H1 (cell line): ENCODE measurements at regions not wholly inside any gene's neighbourhood (a gene's known extent, or its start where the extent isn't known, plus 50 kb on each side); places are given as distances from the start of the nearest gene placed in this dataset.

Experiments
- CTCF ChIA-PET: fragments of 300-600 bp; sonication (Branson Sonifier 250); formaldehyde crosslinking; loops from one replicate; lab custom pipeline; 2021; ENCODE audit not compliant: partially characterized antibody; lab: Charles Lee
- POLR2A ChIA-PET: fragments of 300-600 bp; sonication (Branson Sonifier 250); formaldehyde crosslinking; loops from one replicate; lab custom pipeline; 2021; ENCODE audit warnings: inconsistent platforms; ENCODE audit not compliant: partially characterized antibody; lab: Charles Lee
- DNase-seq, 2 experiments: peaks; one replicate each; pipeline versions ENCODE4 v3.0.0 to v3.0.0-alpha.2; 2010 to 2022; ENCODE audit warnings: low spot score in 2 of 2, low read depth in 1 of 2, mixed read lengths in 1 of 2
- FAIRE-seq: peaks from 2 replicates; lab custom pipeline; 2011; peaks lifted over from hg19 to GRCh38; lab: Jason Lieb, UNC
- H2AFZ ChIP-seq: 2 replicates; pipeline ENCODE4 v1.8.1; 2012; ENCODE audit warnings: low read length, inconsistent platforms
- H2AK5ac ChIP-seq: 2 replicates; pipeline ENCODE4 v1.6.1; 2013; ENCODE audit warnings: low read depth, low read length
- H2BK120ac ChIP-seq: replicated peaks from 2 replicates; pipeline ENCODE3; 2013; ENCODE audit warnings: low read depth, low read length, inconsistent platforms
- H2BK12ac ChIP-seq: 2 replicates; pipeline ENCODE4 v1.6.1; 2013; ENCODE audit warnings: low read depth, low read length
- H2BK15ac ChIP-seq: 2 replicates; pipeline ENCODE4 v1.6.1; 2013; ENCODE audit warnings: low read length
- H2BK20ac ChIP-seq: 2 replicates; pipeline ENCODE4 v1.6.1; 2013; ENCODE audit warnings: low read length
- H2BK5ac ChIP-seq: 2 replicates; pipeline ENCODE4 v1.6.1; 2013; ENCODE audit warnings: low read depth, low read length
- H3K14ac ChIP-seq: 2 replicates; pipeline ENCODE4 v1.6.1; 2013; ENCODE audit warnings: inconsistent platforms; ENCODE audit not compliant: insufficient read length
- H3K18ac ChIP-seq: 2 replicates; pipeline ENCODE4 v1.6.1; 2013; ENCODE audit warnings: low read length; ENCODE audit errors: extremely low read depth
- H3K23ac ChIP-seq: 2 replicates; pipeline ENCODE4 v1.6.1; 2013; ENCODE audit warnings: inconsistent platforms; ENCODE audit not compliant: insufficient read length
- H3K23me2 ChIP-seq: 2 replicates; pipeline ENCODE4 v1.6.1; 2013; ENCODE audit warnings: low read depth, low read length
- H3K27ac ChIP-seq: 2 replicates; pipeline ENCODE4 v1.6.1; 2011; ENCODE audit warnings: low read depth, low read length, inconsistent platforms
- H3K27me3 ChIP-seq, 4 experiments: replicated peaks in 1 of 4; 1 replicate in 1 of 4; 2 replicates in 3 of 4; pipeline versions ENCODE4 v1.6.1 to v1.8.1; 2011 to 2013; ENCODE audit warnings: low read length in 3 of 4, mild to moderate bottlenecking in 3 of 4, inconsistent platforms in 2 of 4, mixed read lengths in 2 of 4, moderate library complexity in 1 of 4; ENCODE audit not compliant: control insufficient read depth in 3 of 4, insufficient read depth in 3 of 4; ENCODE audit errors: extremely low read depth in 1 of 4
- H3K36me3 ChIP-seq, 4 experiments: 2 replicates each; pipeline versions ENCODE4 v1.6.1 to v1.8.1; 2011 to 2013; ENCODE audit warnings: mild to moderate bottlenecking in 4 of 4, low read length in 3 of 4, moderate library complexity in 2 of 4, control low read depth in 1 of 4, inconsistent platforms in 1 of 4; ENCODE audit not compliant: insufficient read depth in 4 of 4, control insufficient read depth in 2 of 4
- H3K4ac ChIP-seq: replicated peaks from 2 replicates; pipeline ENCODE3; 2013; ENCODE audit warnings: low read length, low read depth, mixed read lengths, inconsistent platforms; ENCODE audit not compliant: insufficient read length
- H3K4me1 ChIP-seq, 4 experiments: replicated peaks in 1 of 4; 1 replicate in 1 of 4; 2 replicates in 3 of 4; pipeline versions ENCODE4 v1.6.1 to v1.8.1; 2011 to 2013; ENCODE audit warnings: low read length in 3 of 4, inconsistent platforms in 2 of 4, mixed read lengths in 1 of 4; ENCODE audit not compliant: insufficient read depth in 4 of 4, control insufficient read depth in 3 of 4
- H3K4me2 ChIP-seq, 2 experiments: 2 replicates each; pipeline versions ENCODE4 v1.6.1 to v1.8.1; 2011 to 2013; ENCODE audit warnings: low read depth in 2 of 2, low read length in 2 of 2, control low read depth in 1 of 2, inconsistent platforms in 1 of 2, mild to moderate bottlenecking in 1 of 2; ENCODE audit not compliant: insufficient read depth in 1 of 2
- H3K4me3 ChIP-seq, 4 experiments: fragments of 200-600, 300-600 bp in 1 of 4; sonication (generic), shearing (Covaris generic), sonication (Bioruptor Twin) in 1 of 4; 2 replicates each; pipeline versions ENCODE4 v1.5.1 to v1.8.1; 2011 to 2016; ENCODE audit warnings: low read length in 4 of 4, low read depth in 3 of 4, control low read depth in 2 of 4, inconsistent platforms in 2 of 4, mild to moderate bottlenecking in 2 of 4, mixed read lengths in 1 of 4, moderate library complexity in 1 of 4; ENCODE audit not compliant: insufficient read depth in 2 of 4; ENCODE audit errors: extremely low read depth in 1 of 4
- H3K56ac ChIP-seq: replicated peaks from 2 replicates; pipeline ENCODE3; 2013; ENCODE audit warnings: low read depth, mild to moderate bottlenecking, mixed read lengths, low read length, inconsistent platforms; ENCODE audit not compliant: insufficient read length
- H3K79me1 ChIP-seq: 2 replicates; pipeline ENCODE4 v1.6.1; 2013; ENCODE audit warnings: low read depth, low read length, control low read depth
- H3K79me2 ChIP-seq, 2 experiments: 2 replicates each; pipeline versions ENCODE4 v1.6.1 to v1.8.1; 2012 to 2013; ENCODE audit warnings: low read length in 2 of 2, mild to moderate bottlenecking in 2 of 2, inconsistent platforms in 1 of 2; ENCODE audit not compliant: insufficient read depth in 2 of 2, control insufficient read depth in 1 of 2
- H3K9ac ChIP-seq, 4 experiments: replicated peaks in 1 of 4; 1 replicate in 1 of 4; 2 replicates in 3 of 4; pipeline versions ENCODE4 v1.6.1 to v1.8.1; 2011 to 2013; ENCODE audit warnings: low read depth in 3 of 4, low read length in 3 of 4, control low read depth in 2 of 4, mild to moderate bottlenecking in 2 of 4, moderate library complexity in 2 of 4, inconsistent platforms in 1 of 4; ENCODE audit errors: extremely low read depth in 1 of 4
- H3K9me3 ChIP-seq, 2 experiments: 2 replicates each; pipeline versions ENCODE4 v1.6.1 to v1.8.1; 2012 to 2013; ENCODE audit warnings: mild to moderate bottlenecking in 2 of 2, moderate library complexity in 2 of 2, control low read depth in 1 of 2, inconsistent platforms in 1 of 2, low read depth in 1 of 2, low read length in 1 of 2, mixed read lengths in 1 of 2; ENCODE audit not compliant: insufficient read depth in 2 of 2
- H4K20me1 ChIP-seq, 2 experiments: replicated peaks in 1 of 2; 2 replicates each; pipeline versions ENCODE3 to v1.8.1; 2011 to 2013; ENCODE audit warnings: inconsistent platforms in 2 of 2, low read length in 2 of 2, mild to moderate bottlenecking in 1 of 2; ENCODE audit not compliant: insufficient read depth in 2 of 2, control insufficient read depth in 1 of 2
- H4K5ac ChIP-seq: 2 replicates; pipeline ENCODE4 v1.6.1; 2013; ENCODE audit warnings: low read length, low read depth, mixed read lengths, inconsistent platforms; ENCODE audit not compliant: insufficient read length
- H4K8ac ChIP-seq: 2 replicates; pipeline ENCODE4 v1.8.0; 2013; ENCODE audit warnings: mild to moderate bottlenecking, moderate library complexity, low read length, inconsistent platforms; ENCODE audit not compliant: insufficient read depth; ENCODE audit errors: extremely low read depth
- H4K91ac ChIP-seq: replicated peaks from 2 replicates; pipeline ENCODE3; 2013; ENCODE audit warnings: low read length, mixed read lengths, inconsistent platforms; ENCODE audit not compliant: insufficient read length
- ASH2L ChIP-seq: fragments of 200-600, 300-600 bp; sonication (generic); IDR thresholded peaks from one replicate; pipeline ENCODE4 v1.7.1; 2017; ENCODE audit warnings: low read length
- CBX5 ChIP-seq: fragments of 300-800, 300-1000 bp; sonication (generic); IDR thresholded peaks from 2 replicates; pipeline ENCODE4 v1.7.1; 2016; ENCODE audit warnings: antibody characterized with exemption, low read length, low read depth
- CTBP2 ChIP-seq: IDR thresholded peaks from 2 replicates; pipeline ENCODE4 v1.7.0; 2011; ENCODE audit warnings: borderline replicate concordance, mild to moderate bottlenecking, moderate library complexity, mixed read lengths, low read length; ENCODE audit not compliant: insufficient read depth, insufficient read length
- EGR1 ChIP-seq: IDR thresholded peaks from 2 replicates; pipeline ENCODE4 v1.6.1; 2011; ENCODE audit warnings: low read depth, low read length, borderline replicate concordance
- GABPA ChIP-seq: IDR thresholded peaks from 2 replicates; pipeline ENCODE4 v1.6.1; 2011; ENCODE audit warnings: mild to moderate bottlenecking, low read length, moderate library complexity, borderline replicate concordance; ENCODE audit not compliant: insufficient read depth
- MAFK ChIP-seq: IDR thresholded peaks from 2 replicates; pipeline ENCODE4 v1.6.1; 2012; ENCODE audit warnings: low read depth, mild to moderate bottlenecking, improper control_type of control experiment, low read length
- POLR2AphosphoS5 ChIP-seq: IDR thresholded peaks from 2 replicates; pipeline ENCODE4 v1.6.1; 2011; ENCODE audit warnings: low read depth, low read length
- POU5F1 ChIP-seq: IDR thresholded peaks from 2 replicates; pipeline ENCODE4 v1.6.1; 2011; ENCODE audit warnings: low read depth, mild to moderate bottlenecking, low read length, moderate library complexity
- SAP30 ChIP-seq: fragments of 300-600 bp; sonication (generic); IDR thresholded peaks from 2 replicates; pipeline ENCODE4 v1.7.1; 2012; ENCODE audit warnings: low read length, moderate library complexity, mild to moderate bottlenecking, inconsistent platforms; ENCODE audit not compliant: insufficient read depth, insufficient replicate concordance
- USF2 ChIP-seq: IDR thresholded peaks from 2 replicates; pipeline ENCODE4 v1.6.1; 2011; ENCODE audit warnings: low read length, improper control_type of control experiment
- WGBS, 2 experiments: shearing (Covaris generic) in 1 of 2; methylation state at CpG; one replicate each; pipeline versions ENCODE4 v1.1.6 to v1.1.7; 2013 to 2015; ENCODE audit warnings: low lambda C conversion rate in 2 of 2, mixed read lengths in 2 of 2, inconsistent platforms in 1 of 2, low coverage in 1 of 2, missing lambda C conversion rate in 1 of 2; ENCODE audit not compliant: insufficient replicate concordance in 2 of 2, insufficient coverage in 1 of 2, insufficient read length in 1 of 2; ENCODE audit errors: extremely low coverage in 1 of 2, missing lambda C conversion rate in 1 of 2; 5-methylcytosine and 5-hydroxymethylcytosine counted together
- TF ChIP-seq, protein P1 (sequence below): IDR thresholded peaks from 2 replicates; pipeline ENCODE4 v1.6.1; 2012; ENCODE audit warnings: inconsistent platforms

- H4K5ac ChIP-seq, result no peak overlapping the region
- H3K4me3 ChIP-seq, result no peak overlapping the region
- no peak overlapping the region for H3K27ac ChIP-seq
- no peaks in the 10 kb centered on the region for H3K4me1 ChIP-seq
- H2BK120ac ChIP-seq, result no peak overlapping the region
- TF ChIP-seq EGR1, result no peak
- TF ChIP-seq SAP30, result no peak
- no peak for TF ChIP-seq GABPA
- no peak for TF ChIP-seq MAFK
- TF ChIP-seq USF2, result no peak
- TF ChIP-seq, protein P1, sequence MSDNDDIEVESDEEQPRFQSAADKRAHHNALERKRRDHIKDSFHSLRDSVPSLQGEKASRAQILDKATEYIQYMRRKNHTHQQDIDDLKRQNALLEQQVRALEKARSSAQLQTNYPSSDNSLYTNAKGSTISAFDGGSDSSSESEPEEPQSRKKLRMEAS, result no peak
- TF ChIP-seq POU5F1, result no peak
- no peak for TF ChIP-seq CTBP2
- no peak for TF ChIP-seq CBX5
- no peak for TF ChIP-seq ASH2L
- TF ChIP-seq POLR2AphosphoS5, result no peak
- no peak overlapping the region for H2BK15ac ChIP-seq
- no peak overlapping the region for H3K4ac ChIP-seq
- no peak overlapping the region for H2BK12ac ChIP-seq
- no peaks in the 10 kb centered on the region for H3K36me3 ChIP-seq
- H3K9me3 ChIP-seq, result no peaks in the 10 kb centered on the region; a peak in 1 of 4 replicates
- no peaks in the 10 kb centered on the region for H3K23me2 ChIP-seq
- ChIA-PET POLR2A (no interaction called here), CTCF (no interaction called here)
- 98% methylated on average over 3 of the region's 3 CpGs; no CpG with 5 or more reads in 1 of the 2 experiments for WGBS, 2 experiments
- DNase-seq (no peak), FAIRE-seq (no peak)
- no peak overlapping the region for H3K4me2 ChIP-seq
- no peak overlapping the region; a peak in 1 of 7 replicates for H3K9ac ChIP-seq
- H3K79me2 ChIP-seq, result no peaks in the 10 kb centered on the region
- H3K23ac ChIP-seq, result no peak overlapping the region
- H3K56ac ChIP-seq, result no peak overlapping the region
- no peak overlapping the region for H2AK5ac ChIP-seq
- H2AFZ ChIP-seq, result no peak overlapping the region
- H3K18ac ChIP-seq, result no peak overlapping the region
- H3K14ac ChIP-seq, result no peak overlapping the region
- no peak overlapping the region for H4K91ac ChIP-seq
- no peak overlapping the region for H2BK20ac ChIP-seq
- no peaks in the 10 kb centered on the region for H3K27me3 ChIP-seq
- no peaks in the 10 kb centered on the region for H4K20me1 ChIP-seq
- H2BK5ac ChIP-seq, result no peak overlapping the region
- H3K79me1 ChIP-seq, result no peaks in the 10 kb centered on the region
- H4K8ac ChIP-seq, result no peak overlapping the region
Observed at GRCh38 chr12:13454991-13455777, 258.7 kb downstream of the EMP1 start.
